ENCODE measurements at regions not wholly inside any gene's neighbourhood (a gene's known extent, or its start where the extent isn't known, plus 50 kb on each side); places are given as distances from the start of the nearest gene placed in this dataset.

GRCh38 chr18:29078273-29078672 is 901.3 kb upstream of the CDH2 start:
- TF ChIP-seq CTCF (IDR thresholded peaks at IDR 0.05), result no peak
- no peak for TF ChIP-seq PHF8 (IDR thresholded peaks at IDR 0.05; ENCODE audit: borderline replicate concordance, low read depth)
- TF ChIP-seq POLR2AphosphoS2 (conservative IDR thresholded peaks at IDR 0.05; ENCODE audit: low read length), result no peak
- TF ChIP-seq SREBF2 (IDR thresholded peaks at IDR 0.05), result no peak
